ENCODE measurements at regions not wholly inside any gene's neighbourhood (a gene's known extent, or its start where the extent isn't known, plus 50 kb on each side); places are given as distances from the start of the nearest gene placed in this dataset.

DNA sequence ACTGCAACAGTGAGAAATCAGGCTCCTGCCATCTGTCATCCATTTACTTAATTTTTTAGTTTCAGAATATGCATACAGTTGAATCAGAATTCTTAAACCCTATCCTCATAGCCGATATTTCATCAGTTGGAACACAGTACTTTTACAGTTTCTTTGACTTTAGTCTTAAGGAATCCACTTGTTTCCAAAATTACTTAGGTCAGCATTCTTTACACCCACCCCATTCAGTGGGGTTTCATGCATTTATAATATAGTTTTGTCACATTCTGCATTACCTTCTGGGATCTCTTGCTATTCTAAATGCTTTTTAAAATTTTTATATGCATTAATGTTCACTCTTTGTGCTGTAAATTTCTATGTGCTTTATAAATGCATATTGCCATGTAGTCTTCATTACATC lies 400.4 kb upstream of the LRRTM4 start:
- TF ChIP-seq, protein P1, sequence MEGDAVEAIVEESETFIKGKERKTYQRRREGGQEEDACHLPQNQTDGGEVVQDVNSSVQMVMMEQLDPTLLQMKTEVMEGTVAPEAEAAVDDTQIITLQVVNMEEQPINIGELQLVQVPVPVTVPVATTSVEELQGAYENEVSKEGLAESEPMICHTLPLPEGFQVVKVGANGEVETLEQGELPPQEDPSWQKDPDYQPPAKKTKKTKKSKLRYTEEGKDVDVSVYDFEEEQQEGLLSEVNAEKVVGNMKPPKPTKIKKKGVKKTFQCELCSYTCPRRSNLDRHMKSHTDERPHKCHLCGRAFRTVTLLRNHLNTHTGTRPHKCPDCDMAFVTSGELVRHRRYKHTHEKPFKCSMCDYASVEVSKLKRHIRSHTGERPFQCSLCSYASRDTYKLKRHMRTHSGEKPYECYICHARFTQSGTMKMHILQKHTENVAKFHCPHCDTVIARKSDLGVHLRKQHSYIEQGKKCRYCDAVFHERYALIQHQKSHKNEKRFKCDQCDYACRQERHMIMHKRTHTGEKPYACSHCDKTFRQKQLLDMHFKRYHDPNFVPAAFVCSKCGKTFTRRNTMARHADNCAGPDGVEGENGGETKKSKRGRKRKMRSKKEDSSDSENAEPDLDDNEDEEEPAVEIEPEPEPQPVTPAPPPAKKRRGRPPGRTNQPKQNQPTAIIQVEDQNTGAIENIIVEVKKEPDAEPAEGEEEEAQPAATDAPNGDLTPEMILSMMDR (tag by site-specific recombination; IDR thresholded peaks at IDR 0.05), result no peak
- TF ChIP-seq, protein P2, sequence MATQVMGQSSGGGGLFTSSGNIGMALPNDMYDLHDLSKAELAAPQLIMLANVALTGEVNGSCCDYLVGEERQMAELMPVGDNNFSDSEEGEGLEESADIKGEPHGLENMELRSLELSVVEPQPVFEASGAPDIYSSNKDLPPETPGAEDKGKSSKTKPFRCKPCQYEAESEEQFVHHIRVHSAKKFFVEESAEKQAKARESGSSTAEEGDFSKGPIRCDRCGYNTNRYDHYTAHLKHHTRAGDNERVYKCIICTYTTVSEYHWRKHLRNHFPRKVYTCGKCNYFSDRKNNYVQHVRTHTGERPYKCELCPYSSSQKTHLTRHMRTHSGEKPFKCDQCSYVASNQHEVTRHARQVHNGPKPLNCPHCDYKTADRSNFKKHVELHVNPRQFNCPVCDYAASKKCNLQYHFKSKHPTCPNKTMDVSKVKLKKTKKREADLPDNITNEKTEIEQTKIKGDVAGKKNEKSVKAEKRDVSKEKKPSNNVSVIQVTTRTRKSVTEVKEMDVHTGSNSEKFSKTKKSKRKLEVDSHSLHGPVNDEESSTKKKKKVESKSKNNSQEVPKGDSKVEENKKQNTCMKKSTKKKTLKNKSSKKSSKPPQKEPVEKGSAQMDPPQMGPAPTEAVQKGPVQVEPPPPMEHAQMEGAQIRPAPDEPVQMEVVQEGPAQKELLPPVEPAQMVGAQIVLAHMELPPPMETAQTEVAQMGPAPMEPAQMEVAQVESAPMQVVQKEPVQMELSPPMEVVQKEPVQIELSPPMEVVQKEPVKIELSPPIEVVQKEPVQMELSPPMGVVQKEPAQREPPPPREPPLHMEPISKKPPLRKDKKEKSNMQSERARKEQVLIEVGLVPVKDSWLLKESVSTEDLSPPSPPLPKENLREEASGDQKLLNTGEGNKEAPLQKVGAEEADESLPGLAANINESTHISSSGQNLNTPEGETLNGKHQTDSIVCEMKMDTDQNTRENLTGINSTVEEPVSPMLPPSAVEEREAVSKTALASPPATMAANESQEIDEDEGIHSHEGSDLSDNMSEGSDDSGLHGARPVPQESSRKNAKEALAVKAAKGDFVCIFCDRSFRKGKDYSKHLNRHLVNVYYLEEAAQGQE (tag by site-specific recombination; IDR thresholded peaks at IDR 0.05), result no peak
- no peak for TF ChIP-seq ZNF664 (tag by site-specific recombination; IDR thresholded peaks at IDR 0.05)
- no peak for TF ChIP-seq ZNF596 (tag by site-specific recombination; IDR thresholded peaks at IDR 0.05)
- no peak for TF ChIP-seq YY1 (tag by site-specific recombination; IDR thresholded peaks at IDR 0.05)
- TF ChIP-seq ZNF560 (tag by site-specific recombination; IDR thresholded peaks at IDR 0.05; ENCODE audit: borderline replicate concordance), result no peak
- TF ChIP-seq, protein P3, sequence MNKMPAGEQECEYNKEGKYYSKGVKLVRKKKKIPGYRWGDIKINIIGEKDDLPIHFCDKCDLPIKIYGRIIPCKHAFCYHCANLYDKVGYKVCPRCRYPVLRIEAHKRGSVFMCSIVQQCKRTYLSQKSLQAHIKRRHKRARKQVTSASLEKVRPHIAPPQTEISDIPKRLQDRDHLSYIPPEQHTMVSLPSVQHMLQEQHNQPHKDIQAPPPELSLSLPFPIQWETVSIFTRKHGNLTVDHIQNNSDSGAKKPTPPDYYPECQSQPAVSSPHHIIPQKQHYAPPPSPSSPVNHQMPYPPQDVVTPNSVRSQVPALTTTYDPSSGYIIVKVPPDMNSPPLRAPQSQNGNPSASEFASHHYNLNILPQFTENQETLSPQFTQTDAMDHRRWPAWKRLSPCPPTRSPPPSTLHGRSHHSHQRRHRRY (tag by site-specific recombination; IDR thresholded peaks at IDR 0.05), result no peak
- TF ChIP-seq ZNF239 (tag by site-specific recombination; IDR thresholded peaks at IDR 0.05), result no peak
- TF ChIP-seq ZNF621 (tag by site-specific recombination; IDR thresholded peaks at IDR 0.05), result no peak
- TF ChIP-seq KLF9 (tag by site-specific recombination; IDR thresholded peaks at IDR 0.05; ENCODE audit: low read depth), result no peak
- no peak for TF ChIP-seq ZNF629 (tag by site-specific recombination; IDR thresholded peaks at IDR 0.05)
- no peak for TF ChIP-seq ZNF791 (tag by site-specific recombination; IDR thresholded peaks at IDR 0.05)
- no peak for TF ChIP-seq ZXDB (tag by site-specific recombination; IDR thresholded peaks at IDR 0.05)

Measured in HEK293 (cell line).